GM21528 (cell line): ENCODE measurements at regions not wholly inside any gene's neighbourhood (a gene's known extent, or its start where the extent isn't known, plus 50 kb on each side); places are given as distances from the start of the nearest gene placed in this dataset.

Experiments used
- ATAC-seq: cut with Tn5 transposase; IDR thresholded peaks from one replicate; pipeline ENCODE4 v1.9.1; 2021; ENCODE audit warnings: mild to moderate bottlenecking, moderate library complexity; ENCODE audit not compliant: unreplicated experiment, low FRiP score

- peak; percentile 41 for ATAC-seq
Observed at GRCh38 chr4:121277194-121278105, 103.4 kb downstream of the QRFPR start.

GRCh38 chr4:121273191-121273590 is 107.6 kb downstream of the QRFPR start:
- ATAC-seq: no peak

- ATAC-seq: peak; percentile 84
Observed at GRCh38 chr4:121272526-121272925, 108.3 kb downstream of the QRFPR start.

GRCh38 chr4:121270389-121270788 is 106.3 kb upstream of the TNIP3 start:
- ATAC-seq: no peak

- ATAC-seq: no peak
Observed at GRCh38 chr4:121269001-121269400, 104.9 kb upstream of the TNIP3 start.

GRCh38 chr4:121266982-121267381 is 102.9 kb upstream of the TNIP3 start:
- ATAC-seq: no peak

- no peak for ATAC-seq
Observed at GRCh38 chr4:121256887-121257466, 92.9 kb upstream of the TNIP3 start.

GRCh38 chr4:121255986-121256750 is 92.0 kb upstream of the TNIP3 start:
- ATAC-seq: peak; percentile 99

GRCh38 chr4:121253961-121254360 is 89.8 kb upstream of the TNIP3 start:
- no peak for ATAC-seq

- no peak for ATAC-seq
Observed at GRCh38 chr4:121252224-121252806, 88.2 kb upstream of the TNIP3 start.

GRCh38 chr4:121248747-121249146 is 84.6 kb upstream of the TNIP3 start:
- no peak for ATAC-seq

- no peak for ATAC-seq
Observed at GRCh38 chr4:121246698-121247097, 82.6 kb upstream of the TNIP3 start.

GRCh38 chr4:121243485-121243884 is 79.4 kb upstream of the TNIP3 start:
- no peak for ATAC-seq

- no peak for ATAC-seq
Observed at GRCh38 chr4:121242188-121242750, 78.1 kb upstream of the TNIP3 start.

GRCh38 chr4:121239951-121240350 is 75.8 kb upstream of the TNIP3 start:
- no peak for ATAC-seq

GRCh38 chr4:121238461-121238860 is 74.3 kb upstream of the TNIP3 start:
- no peak for ATAC-seq

- no peak for ATAC-seq
Observed at GRCh38 chr4:121237069-121237399, 72.9 kb upstream of the TNIP3 start.

- no peak for ATAC-seq
Observed at GRCh38 chr4:121236353-121237068, 72.4 kb upstream of the TNIP3 start.

GRCh38 chr4:121233982-121234381 is 69.9 kb upstream of the TNIP3 start:
- no peak for ATAC-seq

GRCh38 chr4:121229993-121230392 is 65.9 kb upstream of the TNIP3 start:
- no peak for ATAC-seq
